Stimulated activated CD4-positive, alpha-beta T cell treated with anti-CD3 and anti-CD28 coated beads, Interleukin-2, amount 100 ng/mL, for 48 hours (primary cell): ENCODE measurements at regions not wholly inside any gene's neighbourhood (a gene's known extent, or its start where the extent isn't known, plus 50 kb on each side); places are given as distances from the start of the nearest gene placed in this dataset.

Experiments
- DNase-seq, 2 donors: peaks; one replicate each; pipeline ENCODE4 v3.0.0-alpha.2; 2020

DNA sequence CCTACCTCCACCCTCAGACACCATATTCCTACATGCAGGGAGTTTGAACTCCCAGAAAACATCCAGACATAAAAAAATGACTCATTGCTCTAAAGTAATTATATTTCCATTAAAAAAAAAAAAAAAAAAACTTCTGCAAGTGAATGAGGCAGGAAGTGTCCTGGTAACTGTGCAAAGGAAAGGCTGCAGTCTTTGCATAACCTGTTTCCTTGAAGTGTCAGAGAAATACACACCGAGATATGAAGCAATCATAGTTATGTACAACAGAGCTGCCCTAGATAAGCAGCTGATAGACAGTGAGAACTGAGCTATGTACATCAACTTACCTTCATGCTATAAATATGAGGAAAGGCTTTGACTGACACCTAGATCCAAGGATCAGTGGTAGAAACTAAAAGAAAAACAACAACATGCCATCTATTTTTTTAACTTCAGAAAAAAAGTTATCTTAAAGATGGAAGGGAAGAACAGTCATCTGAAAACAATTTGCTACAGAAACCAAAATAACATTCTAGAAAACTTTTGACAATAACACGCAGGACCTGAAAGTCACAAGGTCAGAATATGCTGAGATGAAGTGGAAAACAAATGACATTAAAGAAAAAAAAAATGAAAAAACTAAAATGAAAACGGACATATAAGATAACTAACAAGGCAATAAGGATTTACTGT is 263.2 kb downstream of the SEC23A start:
- DNase-seq = no peak

DNA sequence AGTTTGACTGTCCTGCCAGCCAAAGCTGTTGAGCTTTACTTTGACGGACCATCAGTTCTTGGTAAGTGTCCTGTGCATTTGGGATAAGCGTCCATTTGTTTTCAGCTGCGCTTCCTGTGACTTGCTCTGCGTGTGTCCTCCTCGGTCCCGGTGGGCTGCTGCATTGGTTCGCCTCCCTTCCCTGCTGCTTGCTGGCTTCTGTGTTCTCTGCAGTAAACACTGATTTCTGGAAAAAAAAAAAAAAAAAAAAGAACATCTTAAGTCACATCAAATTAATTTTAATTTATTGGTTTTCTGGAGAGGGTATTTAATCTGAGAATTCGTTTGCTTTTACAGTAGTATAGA is 264.1 kb downstream of the SEC23A start:
- DNase-seq = no peak

DNA sequence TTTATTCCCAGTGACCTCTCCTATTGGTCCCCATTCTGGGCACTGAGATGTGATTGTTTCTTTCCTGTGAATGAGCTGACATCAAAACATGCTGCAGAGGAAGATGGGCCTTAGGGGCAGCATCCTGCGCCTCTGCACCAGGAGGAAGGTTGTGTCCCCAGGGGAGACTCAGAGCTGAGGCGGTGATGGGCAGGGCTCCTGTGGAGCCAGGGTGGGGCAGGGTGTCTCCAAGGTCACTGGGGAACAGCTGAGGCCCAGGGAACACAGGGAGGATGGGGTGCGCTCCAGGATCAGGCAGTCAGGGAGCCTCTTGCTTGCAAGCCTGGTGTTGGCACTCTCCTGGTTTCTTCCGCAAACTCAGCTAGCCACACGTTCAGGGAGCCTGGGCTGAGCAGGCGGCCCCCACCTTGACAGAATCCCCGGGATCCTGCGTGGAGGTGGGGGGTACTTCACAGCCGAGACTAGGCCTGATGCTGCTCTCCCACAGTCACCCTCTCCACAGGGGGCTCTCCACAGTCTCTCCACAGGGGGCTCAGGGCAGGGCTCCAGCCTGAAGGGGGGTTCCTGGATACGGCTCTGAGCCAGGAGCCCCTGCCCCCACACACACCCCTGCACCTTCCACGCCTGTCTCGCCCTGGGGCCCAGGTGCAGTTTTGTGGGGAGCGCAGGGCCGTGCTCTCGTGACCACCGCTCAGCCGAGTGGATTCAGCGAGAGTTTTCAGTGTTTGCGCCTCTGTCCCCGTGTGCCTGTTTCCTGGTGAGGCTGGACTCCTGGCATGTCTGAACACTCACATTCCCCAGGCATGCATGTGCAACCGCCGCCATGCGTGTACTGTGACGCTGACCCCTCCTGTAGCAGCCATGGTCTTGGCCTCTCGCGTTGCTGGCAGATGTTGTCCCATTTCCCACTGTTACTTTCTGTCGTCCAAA is 264.7 kb downstream of the SEC23A start:
- no peak for DNase-seq

- no peak for DNase-seq
These were observed 265.5 kb downstream of the SEC23A start for GRCh38 chr14:38837343-38838048.

- no peak for DNase-seq
These were observed 266.5 kb downstream of the SEC23A start for GRCh38 chr14:38836539-38836938.

DNA sequence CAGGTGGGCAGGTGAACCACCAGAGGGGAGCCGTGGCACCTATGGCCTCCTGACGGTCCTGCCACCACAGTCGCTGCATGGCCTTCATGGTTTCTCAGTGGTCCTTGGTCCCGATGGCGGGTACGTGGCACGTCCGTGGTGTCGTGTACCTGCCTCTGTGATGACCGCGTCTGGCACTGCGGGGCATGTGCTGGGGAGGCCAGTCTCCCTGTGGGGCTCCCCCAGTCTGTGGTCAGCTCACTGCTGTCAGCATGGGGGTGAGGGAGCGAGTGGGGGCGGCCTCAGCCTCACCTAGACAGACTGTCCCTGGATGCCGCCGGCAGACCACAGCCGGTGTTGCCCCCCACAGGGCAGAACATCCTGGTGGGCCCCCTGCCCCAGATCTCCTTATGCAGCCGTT is 267.2 kb downstream of the SEC23A start:
- no peak for DNase-seq

DNA sequence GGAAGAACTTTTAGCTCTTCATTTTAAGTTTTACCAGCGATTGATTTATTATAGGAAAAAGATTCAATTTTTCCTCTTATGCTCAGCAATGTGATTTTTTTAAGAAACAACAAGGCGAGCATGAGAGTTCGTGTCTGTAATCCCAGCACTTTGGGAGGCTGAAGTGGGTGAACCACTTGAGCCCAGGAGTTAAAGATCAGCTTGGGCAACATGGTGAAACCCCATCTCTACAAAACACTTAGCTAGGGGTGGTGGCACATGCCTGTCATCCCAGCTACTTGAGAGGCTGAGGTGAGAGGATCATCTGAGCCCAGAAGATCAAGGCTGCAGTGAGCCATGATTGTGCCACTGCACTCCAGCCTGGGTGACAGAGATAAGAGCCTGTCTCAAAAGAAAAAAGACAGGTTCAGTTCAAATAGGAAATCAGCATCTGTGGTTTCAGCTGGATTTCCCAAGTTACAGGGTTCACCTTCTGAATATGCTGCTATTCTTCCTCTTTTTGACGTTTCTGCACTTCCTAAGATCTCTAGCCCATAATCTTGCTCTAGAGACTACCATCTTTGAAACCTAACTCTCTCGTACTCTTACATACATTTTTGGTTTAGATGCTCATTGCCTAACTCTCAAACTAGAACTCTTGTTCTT is 274.7 kb downstream of the SEC23A start:
- DNase-seq = no peak

- no peak for DNase-seq
These were observed 278.3 kb downstream of the SEC23A start for GRCh38 chr14:38824706-38825105.

DNA sequence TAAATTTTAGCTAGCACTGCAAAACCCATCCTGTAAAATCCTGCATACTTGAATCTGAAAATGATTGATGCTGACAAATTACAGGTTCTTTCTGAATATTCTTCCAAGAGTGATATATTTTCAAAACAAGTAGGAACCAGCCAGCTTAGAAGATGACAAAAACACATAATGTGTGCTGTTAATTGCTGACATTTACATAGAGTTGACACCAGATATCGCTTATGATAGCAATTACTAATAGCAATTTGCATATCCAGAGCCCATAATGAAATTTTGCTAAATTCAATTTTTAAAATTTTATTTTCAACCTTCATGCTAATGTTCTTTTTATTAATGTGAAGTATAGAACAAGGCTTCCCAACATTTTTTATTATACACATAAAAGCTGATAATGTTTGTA is 284.5 kb downstream of the SEC23A start:
- no peak for DNase-seq

DNA sequence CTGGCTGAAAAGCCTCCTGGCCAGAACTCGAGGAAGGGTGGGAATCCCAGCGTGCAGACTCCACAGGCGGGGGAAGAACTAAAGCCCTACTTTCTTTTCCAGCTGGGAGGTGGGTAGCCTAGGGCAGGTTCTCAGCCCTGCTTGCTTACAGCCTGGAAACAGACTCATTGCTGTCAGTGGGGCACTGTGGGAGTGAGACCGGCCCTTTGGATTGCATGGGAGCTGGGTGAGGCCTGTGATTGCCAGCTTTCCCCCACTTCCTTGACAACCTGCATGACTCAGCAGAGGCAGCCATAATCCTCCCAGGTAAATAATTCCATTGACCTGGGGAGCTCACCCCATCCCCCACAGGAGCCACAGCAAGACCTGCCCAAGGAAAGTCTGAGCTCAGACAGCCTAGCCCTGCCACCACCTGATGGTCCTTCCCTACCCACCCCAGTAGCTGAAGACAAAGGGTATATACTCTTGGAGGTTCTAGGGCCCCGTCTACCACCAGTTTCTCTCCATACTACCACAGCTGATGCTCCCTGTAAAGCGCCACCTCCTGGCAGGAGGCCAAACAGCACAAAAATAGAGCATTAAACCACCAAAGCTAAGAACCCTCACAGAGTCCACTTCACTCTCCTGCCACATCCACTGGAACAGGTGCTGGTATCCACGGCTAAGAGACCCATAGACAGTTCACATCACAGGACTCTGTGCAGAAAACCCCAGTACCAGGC is 294.1 kb downstream of the SEC23A start:
- peak in 1 of 2 donors; percentile 1 for DNase-seq

- no peak for DNase-seq
These were observed 303.4 kb downstream of the SEC23A start for GRCh38 chr14:38799671-38800070.

DNA sequence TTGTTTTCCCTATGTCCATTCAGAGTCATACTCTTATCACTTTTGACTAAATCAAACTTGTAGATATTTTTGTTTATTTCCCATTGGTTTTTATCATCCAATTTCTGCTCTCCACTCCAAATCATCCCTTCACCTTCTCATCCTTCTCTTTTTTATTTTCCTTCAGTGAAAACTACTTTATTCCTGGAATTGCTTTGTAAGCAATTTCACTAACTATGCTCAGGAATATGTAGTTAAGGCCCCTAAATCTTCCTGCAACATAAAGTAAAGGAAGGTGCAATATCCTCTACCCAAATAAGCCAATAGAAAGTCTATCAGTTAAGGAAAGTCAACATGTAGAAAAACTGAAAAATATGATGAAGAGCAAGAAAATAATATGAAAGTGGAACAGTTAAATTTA is 308.4 kb downstream of the SEC23A start:
- DNase-seq = no peak

GRCh38 chr14:38791862-38792261 is 311.2 kb downstream of the SEC23A start:
- no peak for DNase-seq

DNA sequence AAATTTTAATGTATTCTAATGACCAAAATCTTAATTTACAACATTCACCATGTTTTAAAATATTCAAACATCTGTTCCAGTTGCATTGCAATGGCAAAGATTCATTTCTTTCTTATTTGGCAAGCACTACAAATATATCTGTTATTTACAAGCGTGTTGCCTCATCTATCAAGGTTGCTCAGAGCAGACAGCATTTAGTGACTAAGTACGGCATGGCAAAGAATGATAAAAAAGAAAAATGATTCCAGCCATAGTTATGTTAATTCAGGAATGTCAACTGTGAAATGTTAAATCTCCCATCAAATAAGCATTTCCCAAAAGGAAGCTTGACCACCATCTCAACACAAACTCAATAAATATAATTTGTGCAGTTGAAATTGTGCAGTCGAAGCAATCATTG is 312.1 kb downstream of the SEC23A start:
- DNase-seq = no peak

GRCh38 chr14:38789805-38790204 is 313.2 kb downstream of the SEC23A start:
- DNase-seq = no peak

GRCh38 chr14:38788060-38788459 is 315.0 kb downstream of the SEC23A start:
- DNase-seq = no peak

GRCh38 chr14:38786921-38787320 is 316.1 kb downstream of the SEC23A start:
- DNase-seq = no peak

- DNase-seq = no peak
These were observed 325.6 kb downstream of the SEC23A start for GRCh38 chr14:38777401-38777800.

DNA sequence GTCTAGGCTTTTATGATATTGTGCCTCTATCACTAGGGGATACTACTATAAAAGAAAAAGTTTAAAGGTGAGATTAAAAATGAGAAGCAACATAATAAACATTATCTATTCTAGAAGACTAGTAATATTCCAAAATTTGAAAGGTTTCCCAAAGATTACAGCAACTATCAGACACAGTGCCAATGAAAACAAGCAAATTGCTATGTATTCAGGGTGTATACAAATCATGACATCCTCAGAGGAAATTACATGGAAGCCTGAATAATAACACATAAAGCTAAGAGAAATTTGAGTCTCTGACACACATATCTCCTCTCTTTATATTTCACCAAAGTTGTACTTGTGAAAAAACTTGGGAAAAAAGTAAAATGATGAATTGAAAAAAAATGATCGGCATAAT is 327.0 kb downstream of the SEC23A start:
- DNase-seq = no peak

- DNase-seq = no peak
These were observed 328.9 kb downstream of the SEC23A start for GRCh38 chr14:38774162-38774561.

GRCh38 chr14:38770251-38770650 is 332.8 kb downstream of the SEC23A start:
- no peak for DNase-seq

DNA sequence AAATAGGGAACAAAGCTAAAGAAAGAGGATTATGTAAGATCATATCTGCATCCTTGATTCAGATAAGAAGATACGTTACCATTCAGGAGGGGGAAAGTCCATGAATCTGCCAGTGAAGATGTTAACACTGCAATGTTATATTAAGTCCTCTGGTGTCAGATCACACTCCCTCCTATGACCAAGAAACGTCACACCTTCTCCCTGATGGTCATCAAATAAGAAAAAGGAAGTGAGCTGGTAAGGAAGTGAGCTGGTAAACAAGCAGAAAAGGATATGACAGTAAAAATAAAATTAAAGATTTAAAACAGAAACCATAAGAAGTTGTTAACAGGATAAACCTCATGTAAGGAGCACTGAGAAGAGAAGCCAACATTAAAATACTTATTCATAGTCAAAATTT is 340.2 kb downstream of the SEC23A start:
- DNase-seq = no peak

GRCh38 chr14:38762426-38762825 is 340.6 kb downstream of the SEC23A start:
- no peak for DNase-seq
